COR-L47 (cell line): ENCODE measurements at regions not wholly inside any gene's neighbourhood (a gene's known extent, or its start where the extent isn't known, plus 50 kb on each side); places are given as distances from the start of the nearest gene placed in this dataset.

Source experiments
- DNase-seq: peaks from one replicate; lab custom pipeline; 2025; lab: John Stamatoyannopoulos, UW

GRCh38 chr3:118435851-118436350, 598.7 kb downstream of the IGSF11 start:
- no peak for DNase-seq

- DNase-seq = no peak
Measured at GRCh38 chr3:118436697-118437262, 597.9 kb downstream of the IGSF11 start.

GRCh38 chr3:118445036-118445435, 589.6 kb downstream of the IGSF11 start:
- DNase-seq = no peak

GRCh38 chr3:118447339-118447738, 587.3 kb downstream of the IGSF11 start:
- DNase-seq = no peak

GRCh38 chr3:118466795-118467330, 567.8 kb downstream of the IGSF11 start:
- no peak for DNase-seq

GRCh38 chr3:118468801-118469200, 565.8 kb downstream of the IGSF11 start:
- DNase-seq = no peak

- no peak for DNase-seq
Measured at GRCh38 chr3:118472586-118472985, 562.1 kb downstream of the IGSF11 start.

- DNase-seq = no peak
Measured at GRCh38 chr3:118473343-118473742, 561.3 kb downstream of the IGSF11 start.

- DNase-seq = no peak
Measured at GRCh38 chr3:118476885-118477618, 557.6 kb downstream of the IGSF11 start.

GRCh38 chr3:118477768-118478167, 556.9 kb downstream of the IGSF11 start:
- DNase-seq = no peak

GRCh38 chr3:118478706-118479276, 555.9 kb downstream of the IGSF11 start:
- DNase-seq = no peak

GRCh38 chr3:118479376-118479775, 555.3 kb downstream of the IGSF11 start:
- DNase-seq = no peak

GRCh38 chr3:118480101-118480860, 554.4 kb downstream of the IGSF11 start:
- DNase-seq = no peak

GRCh38 chr3:118485693-118486092, 549.0 kb downstream of the IGSF11 start:
- DNase-seq = no peak

- no peak for DNase-seq
Measured at GRCh38 chr3:118487734-118488133, 546.9 kb downstream of the IGSF11 start.

- no peak for DNase-seq
Measured at GRCh38 chr3:118488732-118489131, 545.9 kb downstream of the IGSF11 start.

- DNase-seq = no peak
Measured at GRCh38 chr3:118495206-118495605, 539.4 kb downstream of the IGSF11 start.

GRCh38 chr3:118497274-118497673, 537.4 kb downstream of the IGSF11 start:
- DNase-seq = no peak

GRCh38 chr3:118501152-118501551, 533.5 kb downstream of the IGSF11 start:
- peak; percentile 68 for DNase-seq

GRCh38 chr3:118504906-118505305, 529.7 kb downstream of the IGSF11 start:
- DNase-seq = no peak

GRCh38 chr3:118505784-118506183, 528.9 kb downstream of the IGSF11 start:
- no peak for DNase-seq

- DNase-seq = peak; percentile 1
Measured at GRCh38 chr3:118511402-118511801, 523.2 kb downstream of the IGSF11 start.
